HepG2 (cell line): ENCODE measurements at regions not wholly inside any gene's neighbourhood (a gene's known extent, or its start where the extent isn't known, plus 50 kb on each side); places are given as distances from the start of the nearest gene placed in this dataset.

Source experiments
- ATF6 ChIP-seq: sonication (generic); formaldehyde crosslinking; conservative IDR thresholded peaks from 2 replicates; pipeline ENCODE4 v1.4.0; 2020; ENCODE audit warnings: missing genetic modification reagents
- EP300 ChIP-seq, 3 experiments: sonication (generic) in 1 of 3; formaldehyde crosslinking in 1 of 3; IDR thresholded peaks; 2 replicates each; pipeline versions ENCODE4 v1.5.1 to v1.6.1; 2011 to 2020; ENCODE audit warnings: low read depth in 2 of 3, low read length in 2 of 3, borderline replicate concordance in 1 of 3, improper control_type of control experiment in 1 of 3, mild to moderate bottlenecking in 1 of 3, missing genetic modification reagents in 1 of 3, moderate library complexity in 1 of 3
- FOXO1 ChIP-seq: sonication (generic); formaldehyde crosslinking; IDR thresholded peaks from 2 replicates; pipeline ENCODE4 v1.4.0; 2020; ENCODE audit warnings: missing genetic modification reagents
- FOXP1 ChIP-seq, 2 experiments: fragments of 450-650 bp in 1 of 2; IDR thresholded peaks; 2 replicates each; pipeline ENCODE4 v1.6.1; 2017 to 2018; ENCODE audit warnings: antibody characterized with exemption in 1 of 2
- PHF20 ChIP-seq: sonication (generic); formaldehyde crosslinking; IDR thresholded peaks from 2 replicates; pipeline ENCODE4 v1.5.0; 2020; ENCODE audit warnings: mild to moderate bottlenecking, missing genetic modification reagents
- RNF219 ChIP-seq: sonication (generic); formaldehyde crosslinking; IDR thresholded peaks from 2 replicates; pipeline ENCODE4 v1.5.0; 2020; ENCODE audit warnings: mild to moderate bottlenecking, missing genetic modification reagents
- RORA ChIP-seq: sonication (generic); formaldehyde crosslinking; IDR thresholded peaks from 2 replicates; pipeline ENCODE4 v1.5.0; 2020; ENCODE audit warnings: mild to moderate bottlenecking, missing genetic modification reagents, moderate library complexity
- SOX13 ChIP-seq, 3 experiments: fragments of 450-650 bp in 1 of 3; sonication (generic) in 1 of 3; formaldehyde crosslinking in 1 of 3; IDR thresholded peaks in 2 of 3; conservative IDR thresholded peaks in 1 of 3; 2 replicates each; pipeline versions ENCODE4 v1.5.0 to v1.6.1; 2016 to 2020; ENCODE audit warnings: antibody characterized with exemption in 1 of 3, mild to moderate bottlenecking in 1 of 3, missing compliant biosample characterization in 1 of 3, missing genetic modification reagents in 1 of 3, moderate library complexity in 1 of 3
- SRSF4 ChIP-seq: fragments of 200-400 bp; formaldehyde crosslinking; IDR thresholded peaks from one replicate; pipeline ENCODE4 v1.6.1; 2018; ENCODE audit warnings: mild to moderate bottlenecking, low read depth, low read length, moderate library complexity; ENCODE audit not compliant: poor library complexity, severe bottlenecking
- THYN1 ChIP-seq: sonication (generic); formaldehyde crosslinking; IDR thresholded peaks from 2 replicates; pipeline ENCODE4 v1.8.1; 2023; ENCODE audit warnings: low read depth, mild to moderate bottlenecking, moderate library complexity, missing genetic modification reagents, borderline replicate concordance
- ZBTB7B ChIP-seq: sonication (generic); formaldehyde crosslinking; IDR thresholded peaks from 2 replicates; pipeline ENCODE4 v1.4.0; 2020; ENCODE audit warnings: missing genetic modification reagents
- ZNF430 ChIP-seq: sonication (generic); formaldehyde crosslinking; IDR thresholded peaks from 2 replicates; pipeline ENCODE4 v1.9.0; 2021; ENCODE audit warnings: mild to moderate bottlenecking, missing genetic modification reagents
- ZNF629 ChIP-seq: sonication (generic); formaldehyde crosslinking; conservative IDR thresholded peaks from 2 replicates; pipeline ENCODE4 v1.5.0; 2020; ENCODE audit warnings: missing genetic modification reagents
- ZNF766 ChIP-seq: sonication (generic); formaldehyde crosslinking; IDR thresholded peaks from 2 replicates; pipeline ENCODE4 v1.5.0; 2020; ENCODE audit warnings: missing genetic modification reagents, borderline replicate concordance
- TF ChIP-seq, protein P1 (sequence below): sonication (generic); formaldehyde crosslinking; IDR thresholded peaks from 2 replicates; pipeline ENCODE4 v1.4.0; 2020; ENCODE audit warnings: missing genetic modification reagents, mild to moderate bottlenecking, borderline replicate concordance
- TF ChIP-seq, protein P2 (sequence below): sonication (generic); formaldehyde crosslinking; IDR thresholded peaks from 2 replicates; pipeline ENCODE4 v1.5.1; 2020; ENCODE audit warnings: mild to moderate bottlenecking, missing genetic modification reagents, borderline replicate concordance

GRCh38 chr6:4018171-4018923, 60.6 kb downstream of the FAM217A start (continued):
- TF ChIP-seq ZNF430 (CRISPR knock-in tag) (peak; percentile 98), RORA (CRISPR knock-in tag) (0 out of 2 replicates have a peak, but pooled peaks have one; percentile 54), THYN1 (CRISPR knock-in tag) (no peak), PHF20 (CRISPR knock-in tag) (peak; percentile 87), SRSF4 (peak; percentile 85), RNF219 (CRISPR knock-in tag) (no peak; the same call in 1 of the 2 replicates), ZBTB7B (CRISPR knock-in tag) (peak; percentile 87), EP300 (IDR thresholded peaks at IDR 0.05; ENCODE audit: low read depth in 2 of 2, low read length in 2 of 2) (no peak), EP300 (CRISPR knock-in tag; IDR thresholded peaks at IDR 0.05; ENCODE audit: borderline replicate concordance) (peak; percentile 7; the same call in 1 of the 2 replicates), FOXO1 (CRISPR knock-in tag) (peak; percentile 56), ATF6 (CRISPR knock-in tag) (no peak), FOXP1 (IDR thresholded peaks at IDR 0.05) (no peak), FOXP1 (CRISPR knock-in tag; IDR thresholded peaks at IDR 0.05) (no peak), ZNF766 (CRISPR knock-in tag) (peak; percentile 87; the same call in 1 of the 2 replicates), SOX13 (IDR thresholded peaks at IDR 0.05) (peak; percentile 27; the same call in 1 of the 2 replicates), SOX13 (CRISPR knock-in tag; conservative IDR thresholded peaks at IDR 0.05 in 1 of 2, IDR thresholded peaks at IDR 0.05 in 1 of 2) (no peak; a peak in 1 of 4 replicates), ZNF629 (CRISPR knock-in tag) (peak; percentile 24; the same call in 1 of the 2 replicates)
- TF ChIP-seq, protein P1, sequence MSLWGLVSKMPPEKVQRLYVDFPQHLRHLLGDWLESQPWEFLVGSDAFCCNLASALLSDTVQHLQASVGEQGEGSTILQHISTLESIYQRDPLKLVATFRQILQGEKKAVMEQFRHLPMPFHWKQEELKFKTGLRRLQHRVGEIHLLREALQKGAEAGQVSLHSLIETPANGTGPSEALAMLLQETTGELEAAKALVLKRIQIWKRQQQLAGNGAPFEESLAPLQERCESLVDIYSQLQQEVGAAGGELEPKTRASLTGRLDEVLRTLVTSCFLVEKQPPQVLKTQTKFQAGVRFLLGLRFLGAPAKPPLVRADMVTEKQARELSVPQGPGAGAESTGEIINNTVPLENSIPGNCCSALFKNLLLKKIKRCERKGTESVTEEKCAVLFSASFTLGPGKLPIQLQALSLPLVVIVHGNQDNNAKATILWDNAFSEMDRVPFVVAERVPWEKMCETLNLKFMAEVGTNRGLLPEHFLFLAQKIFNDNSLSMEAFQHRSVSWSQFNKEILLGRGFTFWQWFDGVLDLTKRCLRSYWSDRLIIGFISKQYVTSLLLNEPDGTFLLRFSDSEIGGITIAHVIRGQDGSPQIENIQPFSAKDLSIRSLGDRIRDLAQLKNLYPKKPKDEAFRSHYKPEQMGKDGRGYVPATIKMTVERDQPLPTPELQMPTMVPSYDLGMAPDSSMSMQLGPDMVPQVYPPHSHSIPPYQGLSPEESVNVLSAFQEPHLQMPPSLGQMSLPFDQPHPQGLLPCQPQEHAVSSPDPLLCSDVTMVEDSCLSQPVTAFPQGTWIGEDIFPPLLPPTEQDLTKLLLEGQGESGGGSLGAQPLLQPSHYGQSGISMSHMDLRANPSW (CRISPR knock-in tag) = no peak
- TF ChIP-seq, protein P2, sequence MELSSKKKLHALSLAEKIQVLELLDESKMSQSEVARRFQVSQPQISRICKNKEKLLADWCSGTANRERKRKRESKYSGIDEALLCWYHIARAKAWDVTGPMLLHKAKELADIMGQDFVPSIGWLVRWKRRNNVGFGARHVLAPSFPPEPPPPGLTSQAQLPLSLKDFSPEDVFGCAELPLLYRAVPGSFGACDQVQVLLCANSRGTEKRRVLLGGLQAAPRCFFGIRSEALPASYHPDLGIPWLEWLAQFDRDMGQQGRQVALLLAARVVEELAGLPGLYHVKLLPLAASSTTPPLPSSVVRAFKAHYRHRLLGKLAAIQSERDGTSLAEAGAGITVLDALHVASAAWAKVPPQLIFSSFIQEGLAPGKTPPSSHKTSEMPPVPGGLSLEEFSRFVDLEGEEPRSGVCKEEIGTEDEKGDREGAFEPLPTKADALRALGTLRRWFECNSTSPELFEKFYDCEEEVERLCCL (CRISPR knock-in tag) = 0 out of 2 replicates have a peak, but pooled peaks have one; percentile 71
